ENCODE measurements at regions not wholly inside any gene's neighbourhood (a gene's known extent, or its start where the extent isn't known, plus 50 kb on each side); places are given as distances from the start of the nearest gene placed in this dataset.

GRCh38 chr15:29348336-29348914, 78.8 kb upstream of the NSMCE3 start:
- H3K4me1 Mint-ChIP-seq: peaks cover 15% of the 10 kb centered on the region
- H3K36me3 Mint-ChIP-seq: no peaks in the 10 kb centered on the region
- no peaks in the 10 kb centered on the region for H3K9me3 Mint-ChIP-seq
- no peak overlapping the region for H3K27ac Mint-ChIP-seq
- no peak for DNase-seq (ENCODE audit: low spot score in 2 of 2, unreplicated experiment in 2 of 2)
- H3K4me3 Mint-ChIP-seq: no peak overlapping the region
- TF ChIP-seq CTCF (IDR thresholded peaks at IDR 0.05; ENCODE audit: unreplicated experiment): no peak
- peaks cover 41% of the 10 kb centered on the region for H3K27me3 Mint-ChIP-seq (ENCODE audit: low read depth)

DNA sequence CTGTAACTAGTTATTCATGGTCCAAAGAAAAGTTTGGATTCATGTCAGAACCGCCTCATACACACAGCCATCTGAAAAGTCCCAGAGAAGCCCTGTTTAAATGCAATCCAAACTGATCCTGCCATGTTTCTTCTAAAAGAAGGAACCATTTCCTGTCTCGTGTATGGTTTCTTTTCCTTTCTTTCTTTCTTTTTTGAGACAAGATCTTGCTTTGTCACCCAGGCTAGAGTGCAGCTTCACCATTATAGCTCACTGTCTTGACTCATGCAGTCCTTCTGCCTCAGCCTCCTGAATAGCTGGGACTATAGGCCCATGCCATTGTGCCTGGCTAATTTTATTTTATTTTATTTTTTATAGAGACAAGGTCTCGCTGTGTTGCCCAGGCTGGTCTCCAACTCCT, 77.4 kb upstream of the NSMCE3 start:
- H3K9me3 Mint-ChIP-seq: no peaks in the 10 kb centered on the region
- peaks cover 10% of the 10 kb centered on the region for H3K4me1 Mint-ChIP-seq
- no peak overlapping the region for H3K4me3 Mint-ChIP-seq
- DNase-seq (ENCODE audit: low spot score in 2 of 2, unreplicated experiment in 2 of 2): no peak
- peaks cover 30% of the 10 kb centered on the region for H3K27me3 Mint-ChIP-seq (ENCODE audit: low read depth)
- TF ChIP-seq CTCF (IDR thresholded peaks at IDR 0.05; ENCODE audit: unreplicated experiment): no peak
- no peak overlapping the region for H3K27ac Mint-ChIP-seq
- H3K36me3 Mint-ChIP-seq: no peaks in the 10 kb centered on the region

GRCh38 chr15:29345549-29346525, 76.2 kb upstream of the NSMCE3 start:
- no peaks in the 10 kb centered on the region for H3K36me3 Mint-ChIP-seq
- H3K4me3 Mint-ChIP-seq: no peak overlapping the region
- H3K4me1 Mint-ChIP-seq: peaks cover 10% of the 10 kb centered on the region
- no peak for TF ChIP-seq CTCF (IDR thresholded peaks at IDR 0.05; ENCODE audit: unreplicated experiment)
- DNase-seq (ENCODE audit: low spot score in 2 of 2, unreplicated experiment in 2 of 2): no peak
- H3K27me3 Mint-ChIP-seq (ENCODE audit: low read depth): peaks cover 25% of the 10 kb centered on the region
- H3K27ac Mint-ChIP-seq: no peak overlapping the region
- H3K9me3 Mint-ChIP-seq: no peaks in the 10 kb centered on the region

GRCh38 chr15:29344474-29344873, 74.9 kb upstream of the NSMCE3 start:
- peaks cover 22% of the 10 kb centered on the region for H3K27me3 Mint-ChIP-seq (ENCODE audit: low read depth)
- no peak overlapping the region for H3K4me3 Mint-ChIP-seq
- no peak for TF ChIP-seq CTCF (IDR thresholded peaks at IDR 0.05; ENCODE audit: unreplicated experiment)
- no peak overlapping the region for H3K27ac Mint-ChIP-seq
- no peaks in the 10 kb centered on the region for H3K36me3 Mint-ChIP-seq
- DNase-seq (ENCODE audit: low spot score in 2 of 2, unreplicated experiment in 2 of 2): no peak
- peaks cover 10% of the 10 kb centered on the region for H3K4me1 Mint-ChIP-seq
- no peaks in the 10 kb centered on the region for H3K9me3 Mint-ChIP-seq

DNA sequence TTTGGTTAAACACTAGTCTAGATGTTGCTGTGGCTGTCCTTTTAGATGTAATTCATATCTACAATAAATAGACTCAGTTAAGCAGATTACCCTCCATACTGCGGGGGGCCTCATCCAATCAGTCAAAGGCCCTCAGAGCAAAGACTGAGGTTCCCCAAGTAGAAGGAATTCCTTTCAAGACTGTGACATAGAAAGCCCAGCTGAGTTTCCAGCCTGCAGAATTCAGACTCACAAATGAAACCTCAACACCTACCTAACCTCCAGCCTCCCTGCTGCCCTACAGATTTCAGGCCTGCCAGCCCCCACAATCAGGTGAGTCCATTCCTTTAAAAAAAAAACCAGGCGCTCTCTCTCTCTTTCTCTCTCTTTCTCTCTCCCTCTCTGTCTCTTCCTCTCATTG, 73.6 kb upstream of the NSMCE3 start:
- DNase-seq (ENCODE audit: low spot score in 2 of 2, unreplicated experiment in 2 of 2): no peak
- Mint-ChIP-seq H3K27me3 (ENCODE audit: low read depth) (peaks cover 23% of the 10 kb centered on the region), H3K27ac (no peak overlapping the region), H3K9me3 (no peaks in the 10 kb centered on the region), H3K4me1 (peaks cover 7% of the 10 kb centered on the region), H3K36me3 (no peaks in the 10 kb centered on the region), H3K4me3 (no peak overlapping the region)
- no peak for TF ChIP-seq CTCF (IDR thresholded peaks at IDR 0.05; ENCODE audit: unreplicated experiment)
